ENCODE measurements at regions not wholly inside any gene's neighbourhood (a gene's known extent, or its start where the extent isn't known, plus 50 kb on each side); places are given as distances from the start of the nearest gene placed in this dataset.

GRCh38 chr3:31402117-31402516 is 130.6 kb upstream of the STT3B start:
- H4K8ac ChIP-seq (ENCODE audit: low read length): no peak overlapping the region
- no peaks in the 10 kb centered on the region for H3K79me1 ChIP-seq (replicated peaks; ENCODE audit: low read length, poor library complexity, severe bottlenecking)
- H2AK5ac ChIP-seq (ENCODE audit: low read length, severe bottlenecking): no peak overlapping the region
- no peak overlapping the region for H2BK120ac ChIP-seq (ENCODE audit: low read depth, low read length)
- no peak overlapping the region for H3K4me2 ChIP-seq (ENCODE audit: low read length, poor library complexity, severe bottlenecking)
- no peaks in the 10 kb centered on the region for H3K9me3 ChIP-seq (ENCODE audit: control insufficient read depth, low read length)
- no peak overlapping the region for H3K27ac ChIP-seq (ENCODE audit: low read length, poor library complexity, severe bottlenecking)
- H2BK15ac ChIP-seq (ENCODE audit: low read depth, poor library complexity, severe bottlenecking): no peak overlapping the region
- H2BK12ac ChIP-seq (ENCODE audit: low read length in 2 of 2): no peak overlapping the region
- H3K23ac ChIP-seq (ENCODE audit: low read length in 2 of 2): no peak overlapping the region
- no peaks in the 10 kb centered on the region for H3K36me3 ChIP-seq (ENCODE audit: control insufficient read depth in 1 of 2, insufficient read depth in 2 of 2, low read depth in 1 of 2, low read length in 2 of 2)
- H3K4me3 ChIP-seq (ENCODE audit: insufficient read depth in 1 of 2, low read depth in 1 of 2, low read length in 2 of 2): no peak overlapping the region
- peak; percentile 7 for DNase-seq
- H3K14ac ChIP-seq (ENCODE audit: low read length in 2 of 2): no peak overlapping the region
- no peak overlapping the region for H3K4ac ChIP-seq (ENCODE audit: low read depth in 1 of 2, low read length in 2 of 2)
- H3K27me3 ChIP-seq (ENCODE audit: control insufficient read depth in 1 of 2, insufficient read depth in 1 of 2, low read length in 2 of 2): peaks cover 0 to 3% of the 10 kb centered on the region in 2 experiments
- 7% methylated on average over 2 of the region's 2 CpGs for WGBS
- no peaks in the 10 kb centered on the region for H3K4me1 ChIP-seq (ENCODE audit: control insufficient read depth, insufficient read depth, low read depth, low read length)
- H3K9ac ChIP-seq (ENCODE audit: low read length): no peak overlapping the region
- H3K18ac ChIP-seq (ENCODE audit: low read depth in 1 of 2, low read length in 2 of 2): no peak overlapping the region
- no peak overlapping the region for H2AFZ ChIP-seq (ENCODE audit: low read depth, low read length)
- no peak overlapping the region for H2BK5ac ChIP-seq (ENCODE audit: low read depth, low read length, poor library complexity, severe bottlenecking)
- H4K91ac ChIP-seq (ENCODE audit: low read length): no peak overlapping the region

- no peak overlapping the region for H4K91ac ChIP-seq (ENCODE audit: low read length)
- no peak for DNase-seq
- WGBS: 90% methylated on average over 2 of the region's 3 CpGs
These were observed 129.5 kb upstream of the STT3B start for GRCh38 chr3:31403197-31403596.

GRCh38 chr3:31404871-31405270 is 127.9 kb upstream of the STT3B start:
- Histone ChIP-seq H2AFZ (ENCODE audit: low read depth, low read length) (no peak overlapping the region), H4K8ac (ENCODE audit: low read length) (no peak overlapping the region), H3K27ac (ENCODE audit: low read length, poor library complexity, severe bottlenecking) (no peak overlapping the region), H3K79me1 (replicated peaks; ENCODE audit: low read length, poor library complexity, severe bottlenecking) (no peaks in the 10 kb centered on the region), H3K4me3 (ENCODE audit: insufficient read depth in 1 of 2, low read depth in 1 of 2, low read length in 2 of 2) (no peak overlapping the region), H3K36me3 (ENCODE audit: control insufficient read depth in 1 of 2, insufficient read depth in 2 of 2, low read depth in 1 of 2, low read length in 2 of 2) (no peaks in the 10 kb centered on the region), H2BK12ac (ENCODE audit: low read length in 2 of 2) (no peak overlapping the region), H3K9me3 (ENCODE audit: control insufficient read depth, low read length) (no peaks in the 10 kb centered on the region), H3K14ac (ENCODE audit: low read length in 2 of 2) (no peak overlapping the region), H3K4ac (ENCODE audit: low read depth in 1 of 2, low read length in 2 of 2) (no peak overlapping the region), H3K18ac (ENCODE audit: low read depth in 1 of 2, low read length in 2 of 2) (no peak overlapping the region), H4K91ac (ENCODE audit: low read length) (no peak overlapping the region), H3K23ac (ENCODE audit: low read length in 2 of 2) (no peak overlapping the region), H3K9ac (ENCODE audit: low read length) (no peak overlapping the region), H3K4me1 (ENCODE audit: control insufficient read depth, insufficient read depth, low read depth, low read length) (no peaks in the 10 kb centered on the region), H3K4me2 (ENCODE audit: low read length, poor library complexity, severe bottlenecking) (no peak overlapping the region), H2BK120ac (ENCODE audit: low read depth, low read length) (no peak overlapping the region), H2BK5ac (ENCODE audit: low read depth, low read length, poor library complexity, severe bottlenecking) (no peak overlapping the region), H3K27me3 (ENCODE audit: control insufficient read depth in 1 of 2, insufficient read depth in 1 of 2, low read length in 2 of 2) (peaks cover 0 to 3% of the 10 kb centered on the region in 2 experiments), H2AK5ac (ENCODE audit: low read length, severe bottlenecking) (no peak overlapping the region), H2BK15ac (ENCODE audit: low read depth, poor library complexity, severe bottlenecking) (no peak overlapping the region)
- WGBS: 60% methylated on average over 1 of the region's 1 CpG
- no peak for DNase-seq

More at GRCh38 chr3:31403197-31403596, 129.5 kb upstream of the STT3B start:
- Histone ChIP-seq H2AFZ (ENCODE audit: low read depth, low read length) (no peak overlapping the region), H2BK12ac (ENCODE audit: low read length in 2 of 2) (no peak overlapping the region), H3K9ac (ENCODE audit: low read length) (no peak overlapping the region), H3K18ac (ENCODE audit: low read depth in 1 of 2, low read length in 2 of 2) (no peak overlapping the region), H3K4ac (ENCODE audit: low read depth in 1 of 2, low read length in 2 of 2) (no peak overlapping the region), H3K27ac (ENCODE audit: low read length, poor library complexity, severe bottlenecking) (no peak overlapping the region), H3K36me3 (ENCODE audit: control insufficient read depth in 1 of 2, insufficient read depth in 2 of 2, low read depth in 1 of 2, low read length in 2 of 2) (no peaks in the 10 kb centered on the region), H3K23ac (ENCODE audit: low read length in 2 of 2) (no peak overlapping the region), H3K4me3 (ENCODE audit: insufficient read depth in 1 of 2, low read depth in 1 of 2, low read length in 2 of 2) (no peak overlapping the region), H2BK5ac (ENCODE audit: low read depth, low read length, poor library complexity, severe bottlenecking) (no peak overlapping the region), H3K14ac (ENCODE audit: low read length in 2 of 2) (no peak overlapping the region), H2BK120ac (ENCODE audit: low read depth, low read length) (no peak overlapping the region), H3K4me1 (ENCODE audit: control insufficient read depth, insufficient read depth, low read depth, low read length) (no peaks in the 10 kb centered on the region), H4K8ac (ENCODE audit: low read length) (no peak overlapping the region), H3K79me1 (replicated peaks; ENCODE audit: low read length, poor library complexity, severe bottlenecking) (no peaks in the 10 kb centered on the region), H3K9me3 (ENCODE audit: control insufficient read depth, low read length) (no peaks in the 10 kb centered on the region), H3K27me3 (ENCODE audit: control insufficient read depth in 1 of 2, insufficient read depth in 1 of 2, low read length in 2 of 2) (peaks cover 0 to 3% of the 10 kb centered on the region in 2 experiments), H2AK5ac (ENCODE audit: low read length, severe bottlenecking) (no peak overlapping the region), H2BK15ac (ENCODE audit: low read depth, poor library complexity, severe bottlenecking) (no peak overlapping the region), H3K4me2 (ENCODE audit: low read length, poor library complexity, severe bottlenecking) (no peak overlapping the region)

DNA sequence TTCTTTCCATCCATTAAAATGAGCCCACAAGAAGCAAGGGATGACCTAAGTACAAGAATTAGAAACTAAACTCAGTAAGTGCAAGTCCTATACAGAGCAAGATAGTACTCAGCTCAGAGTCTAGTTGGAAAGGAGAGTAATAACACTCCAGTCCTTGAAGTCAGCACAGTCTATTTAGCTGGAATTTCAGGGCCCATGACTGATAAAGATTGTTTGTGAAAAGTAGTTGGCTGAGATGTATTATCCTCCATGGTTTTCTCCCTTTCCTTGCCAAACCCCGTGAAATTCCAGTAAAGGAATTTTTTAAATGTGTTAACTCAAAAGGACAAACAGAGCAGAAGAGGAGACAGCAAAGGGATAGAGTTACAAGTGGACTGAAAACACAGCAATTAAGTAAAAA is 127.2 kb upstream of the STT3B start:
- Histone ChIP-seq H4K91ac (ENCODE audit: low read length) (no peak overlapping the region), H4K8ac (ENCODE audit: low read length) (no peak overlapping the region), H2BK15ac (ENCODE audit: low read depth, poor library complexity, severe bottlenecking) (no peak overlapping the region), H2AFZ (ENCODE audit: low read depth, low read length) (no peak overlapping the region), H3K27ac (ENCODE audit: low read length, poor library complexity, severe bottlenecking) (no peak overlapping the region), H3K23ac (ENCODE audit: low read length in 2 of 2) (no peak overlapping the region), H3K9ac (ENCODE audit: low read length) (no peak overlapping the region), H2BK5ac (ENCODE audit: low read depth, low read length, poor library complexity, severe bottlenecking) (no peak overlapping the region), H3K9me3 (ENCODE audit: control insufficient read depth, low read length) (no peaks in the 10 kb centered on the region), H2BK12ac (ENCODE audit: low read length in 2 of 2) (no peak overlapping the region), H3K4me2 (ENCODE audit: low read length, poor library complexity, severe bottlenecking) (no peak overlapping the region), H3K14ac (ENCODE audit: low read length in 2 of 2) (no peak overlapping the region), H3K36me3 (ENCODE audit: control insufficient read depth in 1 of 2, insufficient read depth in 2 of 2, low read depth in 1 of 2, low read length in 2 of 2) (no peaks in the 10 kb centered on the region), H2BK120ac (ENCODE audit: low read depth, low read length) (no peak overlapping the region), H2AK5ac (ENCODE audit: low read length, severe bottlenecking) (no peak overlapping the region), H3K4me1 (ENCODE audit: control insufficient read depth, insufficient read depth, low read depth, low read length) (no peaks in the 10 kb centered on the region), H3K4ac (ENCODE audit: low read depth in 1 of 2, low read length in 2 of 2) (no peak overlapping the region), H3K18ac (ENCODE audit: low read depth in 1 of 2, low read length in 2 of 2) (no peak overlapping the region), H3K79me1 (replicated peaks; ENCODE audit: low read length, poor library complexity, severe bottlenecking) (no peaks in the 10 kb centered on the region), H3K27me3 (ENCODE audit: control insufficient read depth in 1 of 2, insufficient read depth in 1 of 2, low read length in 2 of 2) (peaks cover 0 to 3% of the 10 kb centered on the region in 2 experiments), H3K4me3 (ENCODE audit: insufficient read depth in 1 of 2, low read depth in 1 of 2, low read length in 2 of 2) (no peak overlapping the region)
- WGBS: no CpG with 5 or more reads among the region's 1 CpG
- DNase-seq: no peak
